CD4-positive, alpha-beta T cell treated with Interleukin-2 at 100 ng/mL for 4 hours (primary cell): ENCODE measurements at regions not wholly inside any gene's neighbourhood (a gene's known extent, or its start where the extent isn't known, plus 50 kb on each side); places are given as distances from the start of the nearest gene placed in this dataset.

ENCODE experiments used
- DNase-seq: peaks from one replicate; pipeline ENCODE4 v3.0.0-alpha.2; 2020; ENCODE audit warnings: low spot score

GRCh38 chr12:22396735-22397134, 62.2 kb upstream of the ST8SIA1 start:
- no peak for DNase-seq

- peak; percentile 73 for DNase-seq
These were observed 61.7 kb upstream of the ST8SIA1 start for GRCh38 chr12:22396253-22396652.

- no peak for DNase-seq
These were observed 61.2 kb upstream of the ST8SIA1 start for GRCh38 chr12:22395666-22396065.
